WTC11 (cell line): ENCODE measurements at regions not wholly inside any gene's neighbourhood (a gene's known extent, or its start where the extent isn't known, plus 50 kb on each side); places are given as distances from the start of the nearest gene placed in this dataset.

ENCODE experiments used
- FOXP4 ChIP-seq: sonication (generic); formaldehyde crosslinking; IDR thresholded peaks from 2 replicates; pipeline ENCODE4 v1.8.0; 2022; ENCODE audit warnings: mild to moderate bottlenecking, missing genetic modification reagents
- ZNF396 ChIP-seq: fragments of 250-450 bp; sonication (Bioruptor Pico); IDR thresholded peaks from 2 replicates; pipeline ENCODE4 v1.8.0; 2021; ENCODE audit warnings: mild to moderate bottlenecking, moderate library complexity, borderline replicate concordance

- TF ChIP-seq ZNF396 (CRISPR knock-in tag) (no peak), FOXP4 (CRISPR knock-in tag) (no peak)
These were observed 66.7 kb downstream of the TMEM18 start for GRCh38 chr2:610491-610890.
